SK-N-SH (cell line): ENCODE measurements at regions not wholly inside any gene's neighbourhood (a gene's known extent, or its start where the extent isn't known, plus 50 kb on each side); places are given as distances from the start of the nearest gene placed in this dataset.

Source experiments
- EP300 ChIP-seq, 2 experiments: IDR thresholded peaks; 2 replicates each; pipeline versions ENCODE4 v1.4.0 to v1.6.1; 2012; ENCODE audit warnings: borderline replicate concordance in 1 of 2, low read depth in 1 of 2, low read length in 1 of 2
- MAX ChIP-seq: IDR thresholded peaks from 2 replicates; pipeline ENCODE4 v1.4.0; 2012; ENCODE audit warnings: low read depth
- MXI1 ChIP-seq: IDR thresholded peaks from 2 replicates; pipeline ENCODE4 v1.6.1; 2012; ENCODE audit warnings: mild to moderate bottlenecking, low read depth, low read length, improper control_type of control experiment
- NFIC ChIP-seq: IDR thresholded peaks from 2 replicates; pipeline ENCODE4 v1.4.0; 2012; ENCODE audit warnings: borderline replicate concordance
- POLR2AphosphoS5 ChIP-seq: IDR thresholded peaks from 2 replicates; pipeline ENCODE4 v1.6.1; 2012; ENCODE audit warnings: low read depth, low read length
- RAD21 ChIP-seq: IDR thresholded peaks from 2 replicates; pipeline ENCODE4 v1.6.1; 2012; ENCODE audit warnings: mild to moderate bottlenecking, low read length
- REST ChIP-seq: IDR thresholded peaks from 2 replicates; pipeline ENCODE4 v1.6.1; 2012; ENCODE audit warnings: mild to moderate bottlenecking, low read depth, low read length, moderate library complexity
- RFX5 ChIP-seq: IDR thresholded peaks from 2 replicates; pipeline ENCODE4 v1.6.1; 2012; ENCODE audit warnings: mild to moderate bottlenecking, improper control_type of control experiment, low read length
- TAF1 ChIP-seq: IDR thresholded peaks from 2 replicates; pipeline ENCODE4 v1.6.1; 2012; ENCODE audit warnings: low read depth, mild to moderate bottlenecking, low read length, moderate library complexity, borderline replicate concordance
- USF1 ChIP-seq: IDR thresholded peaks from 2 replicates; pipeline ENCODE4 v1.4.0; 2012; ENCODE audit warnings: low read depth, borderline replicate concordance
- TF ChIP-seq, protein P1 (sequence below): fragments of 200-600 bp; sonication (generic); IDR thresholded peaks from 2 replicates; pipeline ENCODE4 v1.6.1; 2017; ENCODE audit warnings: antibody characterized with exemption, mild to moderate bottlenecking, moderate library complexity
- TF ChIP-seq, protein P2 (sequence below): fragments of 150-350 bp; IDR thresholded peaks from 2 replicates; pipeline ENCODE4 v1.6.1; 2017; ENCODE audit warnings: antibody characterized with exemption, low read length, low read depth, borderline replicate concordance

GRCh38 chr7:109336531-109336930 is 766.9 kb downstream of the DNAJB9 start:
- TF ChIP-seq EP300 (IDR thresholded peaks at IDR 0.05; ENCODE audit: borderline replicate concordance in 1 of 2, low read depth in 1 of 2, low read length in 1 of 2) = no peak
- TF ChIP-seq RAD21 = no peak
- TF ChIP-seq, protein P1, sequence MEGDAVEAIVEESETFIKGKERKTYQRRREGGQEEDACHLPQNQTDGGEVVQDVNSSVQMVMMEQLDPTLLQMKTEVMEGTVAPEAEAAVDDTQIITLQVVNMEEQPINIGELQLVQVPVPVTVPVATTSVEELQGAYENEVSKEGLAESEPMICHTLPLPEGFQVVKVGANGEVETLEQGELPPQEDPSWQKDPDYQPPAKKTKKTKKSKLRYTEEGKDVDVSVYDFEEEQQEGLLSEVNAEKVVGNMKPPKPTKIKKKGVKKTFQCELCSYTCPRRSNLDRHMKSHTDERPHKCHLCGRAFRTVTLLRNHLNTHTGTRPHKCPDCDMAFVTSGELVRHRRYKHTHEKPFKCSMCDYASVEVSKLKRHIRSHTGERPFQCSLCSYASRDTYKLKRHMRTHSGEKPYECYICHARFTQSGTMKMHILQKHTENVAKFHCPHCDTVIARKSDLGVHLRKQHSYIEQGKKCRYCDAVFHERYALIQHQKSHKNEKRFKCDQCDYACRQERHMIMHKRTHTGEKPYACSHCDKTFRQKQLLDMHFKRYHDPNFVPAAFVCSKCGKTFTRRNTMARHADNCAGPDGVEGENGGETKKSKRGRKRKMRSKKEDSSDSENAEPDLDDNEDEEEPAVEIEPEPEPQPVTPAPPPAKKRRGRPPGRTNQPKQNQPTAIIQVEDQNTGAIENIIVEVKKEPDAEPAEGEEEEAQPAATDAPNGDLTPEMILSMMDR = no peak
- TF ChIP-seq USF1 = no peak
- TF ChIP-seq POLR2AphosphoS5 = no peak
- no peak for TF ChIP-seq REST
- TF ChIP-seq MXI1 = no peak
- TF ChIP-seq MAX = no peak
- no peak for TF ChIP-seq RFX5
- no peak for TF ChIP-seq TAF1
- TF ChIP-seq NFIC = no peak
- TF ChIP-seq, protein P2, sequence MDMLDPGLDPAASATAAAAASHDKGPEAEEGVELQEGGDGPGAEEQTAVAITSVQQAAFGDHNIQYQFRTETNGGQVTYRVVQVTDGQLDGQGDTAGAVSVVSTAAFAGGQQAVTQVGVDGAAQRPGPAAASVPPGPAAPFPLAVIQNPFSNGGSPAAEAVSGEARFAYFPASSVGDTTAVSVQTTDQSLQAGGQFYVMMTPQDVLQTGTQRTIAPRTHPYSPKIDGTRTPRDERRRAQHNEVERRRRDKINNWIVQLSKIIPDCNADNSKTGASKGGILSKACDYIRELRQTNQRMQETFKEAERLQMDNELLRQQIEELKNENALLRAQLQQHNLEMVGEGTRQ = no peak
